Thyroid gland (tissue), 4 donors: ENCODE measurements at regions not wholly inside any gene's neighbourhood (a gene's known extent, or its start where the extent isn't known, plus 50 kb on each side); places are given as distances from the start of the nearest gene placed in this dataset.

Source experiments
- DNase-seq, 2 donors: peaks; one replicate each; pipeline ENCODE4 v3.0.0-alpha.2; 2019
- H3K27ac ChIP-seq, 3 donors: fragments of 200-600 bp; sonication (generic); 1 replicate in 2 of 3; 2 replicates in 1 of 3; pipeline ENCODE4 v1.5.1; 2016 to 2019; ENCODE audit warnings: mild to moderate bottlenecking in 1 of 3, moderate library complexity in 1 of 3
- H3K27me3 ChIP-seq: fragments of 200-600 bp; sonication (generic); one replicate; pipeline ENCODE4 v1.5.1; 2019
- H3K36me3 ChIP-seq, 2 donors: fragments of 200-600 bp; sonication (generic); one replicate each; pipeline ENCODE4 v1.5.1; 2016 to 2019
- H3K4me1 ChIP-seq, 2 donors: fragments of 200-600 bp; sonication (generic); one replicate each; pipeline ENCODE4 v1.5.1; 2017 to 2019
- H3K4me3 ChIP-seq, 3 donors: fragments of 200-600 bp; sonication (generic); replicated peaks in 1 of 3; 1 replicate in 2 of 3; 2 replicates in 1 of 3; pipeline ENCODE4 v1.5.1; 2016; ENCODE audit warnings: mild to moderate bottlenecking in 1 of 3
- H3K9me3 ChIP-seq: fragments of 200-600 bp; sonication (generic); one replicate; pipeline ENCODE4 v1.5.1; 2017
- POLR2A ChIP-seq, 2 donors: fragments of 450-650 bp; IDR thresholded peaks; one replicate each; pipeline ENCODE4 v1.6.1; 2017; ENCODE audit warnings: antibody characterized with exemption in 2 of 2, mild to moderate bottlenecking in 2 of 2, moderate library complexity in 1 of 2
- WGBS, 2 donors: methylation state at CpG; one replicate each; pipeline ENCODE4 v1.1.5; 2017; 5-methylcytosine and 5-hydroxymethylcytosine counted together
- intact Hi-C: fragments of 100-400 bp; cut with DNase I; formaldehyde crosslinking; loops from one replicate; pipeline ENCODE4 v1.15.1; 2023
- TF ChIP-seq, protein P1 (sequence below), 6 experiments: fragments of 200-600 bp in 3 of 6; fragments of 450-650 bp in 3 of 6; sonication (generic) in 3 of 6; IDR thresholded peaks; one replicate each; pipeline ENCODE4 v1.5.1; 2016 to 2019; ENCODE audit warnings: antibody characterized with exemption in 6 of 6, mild to moderate bottlenecking in 2 of 6, inconsistent platforms in 1 of 6, moderate library complexity in 1 of 6

DNA sequence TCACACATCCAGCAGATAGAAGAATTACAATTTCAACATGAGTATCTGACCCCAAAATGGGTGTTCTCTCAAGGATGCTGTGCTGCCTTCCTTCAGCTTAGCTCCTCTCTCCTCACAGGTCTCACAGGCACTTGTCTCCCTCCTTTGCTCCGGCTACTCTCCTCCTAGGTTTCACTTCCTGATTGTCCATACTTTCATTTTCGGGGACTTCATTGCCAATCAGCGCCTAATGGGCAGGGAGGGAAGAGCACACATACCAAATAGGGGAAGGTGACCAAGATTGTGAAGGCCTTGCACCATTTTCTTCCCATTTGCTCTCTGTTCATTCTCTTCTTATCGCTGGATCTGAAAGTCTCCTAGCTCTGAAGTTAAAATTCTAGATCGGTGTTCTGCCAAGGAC, 125.4 kb upstream of the EOLA2 start:
- Histone ChIP-seq H3K36me3 (no peaks in the 10 kb centered on the region), H3K9me3 (no peaks in the 10 kb centered on the region), H3K27ac (no peak overlapping the region), H3K4me1 (no peaks in the 10 kb centered on the region), H3K4me3 (no peak overlapping the region), H3K27me3 (no peaks in the 10 kb centered on the region)
- no peak for DNase-seq
- 89 to 91% methylated on average over 5 of the region's 5 CpGs for WGBS, 2 donors
- TF ChIP-seq, protein P1, sequence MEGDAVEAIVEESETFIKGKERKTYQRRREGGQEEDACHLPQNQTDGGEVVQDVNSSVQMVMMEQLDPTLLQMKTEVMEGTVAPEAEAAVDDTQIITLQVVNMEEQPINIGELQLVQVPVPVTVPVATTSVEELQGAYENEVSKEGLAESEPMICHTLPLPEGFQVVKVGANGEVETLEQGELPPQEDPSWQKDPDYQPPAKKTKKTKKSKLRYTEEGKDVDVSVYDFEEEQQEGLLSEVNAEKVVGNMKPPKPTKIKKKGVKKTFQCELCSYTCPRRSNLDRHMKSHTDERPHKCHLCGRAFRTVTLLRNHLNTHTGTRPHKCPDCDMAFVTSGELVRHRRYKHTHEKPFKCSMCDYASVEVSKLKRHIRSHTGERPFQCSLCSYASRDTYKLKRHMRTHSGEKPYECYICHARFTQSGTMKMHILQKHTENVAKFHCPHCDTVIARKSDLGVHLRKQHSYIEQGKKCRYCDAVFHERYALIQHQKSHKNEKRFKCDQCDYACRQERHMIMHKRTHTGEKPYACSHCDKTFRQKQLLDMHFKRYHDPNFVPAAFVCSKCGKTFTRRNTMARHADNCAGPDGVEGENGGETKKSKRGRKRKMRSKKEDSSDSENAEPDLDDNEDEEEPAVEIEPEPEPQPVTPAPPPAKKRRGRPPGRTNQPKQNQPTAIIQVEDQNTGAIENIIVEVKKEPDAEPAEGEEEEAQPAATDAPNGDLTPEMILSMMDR (IDR thresholded peaks at IDR 0.05), result no peak
- no peak for TF ChIP-seq POLR2A (IDR thresholded peaks at IDR 0.05)
- intact Hi-C loops, result no loop called here

GRCh38 chrX:150074175-150074574, 135.9 kb upstream of the EOLA2 start:
- Histone ChIP-seq H3K4me1 (no peaks in the 10 kb centered on the region), H3K36me3 (no peaks in the 10 kb centered on the region), H3K9me3 (no peaks in the 10 kb centered on the region), H3K27me3 (no peaks in the 10 kb centered on the region), H3K27ac (no peak overlapping the region), H3K4me3 (no peak overlapping the region)
- WGBS, 2 donors, result 88 to 93% methylated on average over 1 of the region's 1 CpG
- intact Hi-C loops, result no loop called here
- no peak for DNase-seq
- no peak for TF ChIP-seq POLR2A (IDR thresholded peaks at IDR 0.05)
- TF ChIP-seq, protein P1 (IDR thresholded peaks at IDR 0.05), result no peak

GRCh38 chrX:150080497-150080896, 142.2 kb upstream of the EOLA2 start:
- intact Hi-C loops, result no loop called here
- Histone ChIP-seq H3K27me3 (no peaks in the 10 kb centered on the region), H3K4me1 (no peaks in the 10 kb centered on the region), H3K9me3 (no peaks in the 10 kb centered on the region), H3K27ac (no peak overlapping the region), H3K36me3 (no peaks in the 10 kb centered on the region), H3K4me3 (no peak overlapping the region)
- DNase-seq, result no peak
- WGBS, 2 donors, result 61% methylated on average over 2 of the region's 2 CpGs; no CpG with 5 or more reads in 1 of the 2 donors
- TF ChIP-seq, protein P1 (IDR thresholded peaks at IDR 0.05), result no peak
- no peak for TF ChIP-seq POLR2A (IDR thresholded peaks at IDR 0.05)

DNA sequence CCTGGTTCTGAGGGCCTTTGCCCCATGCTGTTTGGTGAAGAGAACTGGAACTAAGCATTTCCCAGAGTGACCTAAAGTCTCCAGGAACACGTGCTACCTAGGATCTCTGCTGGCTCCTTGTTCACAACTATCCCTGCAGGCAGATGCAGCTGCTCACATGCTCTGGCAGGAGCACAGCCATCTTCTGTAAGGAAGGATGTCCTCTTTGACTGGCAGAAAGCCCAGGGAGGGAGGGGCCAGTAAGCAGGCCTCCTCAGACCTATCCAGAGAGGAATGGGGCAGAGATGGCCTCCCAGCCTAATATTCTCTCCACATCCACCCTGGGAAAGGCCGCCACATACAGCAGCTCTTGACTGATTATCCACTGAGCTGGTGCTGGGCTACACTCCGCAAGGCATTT, 142.8 kb upstream of the EOLA2 start:
- intact Hi-C loops, result no loop called here
- Histone ChIP-seq H3K4me1 (no peaks in the 10 kb centered on the region), H3K9me3 (no peaks in the 10 kb centered on the region), H3K27ac (no peak overlapping the region), H3K27me3 (no peaks in the 10 kb centered on the region), H3K36me3 (no peaks in the 10 kb centered on the region), H3K4me3 (no peak overlapping the region)
- no peak for TF ChIP-seq POLR2A (IDR thresholded peaks at IDR 0.05)
- TF ChIP-seq, protein P1 (IDR thresholded peaks at IDR 0.05), result no peak
- WGBS, 2 donors, result 71 to 100% methylated on average over 1 to 2 of the region's 3 CpGs
- no peak for DNase-seq

DNA sequence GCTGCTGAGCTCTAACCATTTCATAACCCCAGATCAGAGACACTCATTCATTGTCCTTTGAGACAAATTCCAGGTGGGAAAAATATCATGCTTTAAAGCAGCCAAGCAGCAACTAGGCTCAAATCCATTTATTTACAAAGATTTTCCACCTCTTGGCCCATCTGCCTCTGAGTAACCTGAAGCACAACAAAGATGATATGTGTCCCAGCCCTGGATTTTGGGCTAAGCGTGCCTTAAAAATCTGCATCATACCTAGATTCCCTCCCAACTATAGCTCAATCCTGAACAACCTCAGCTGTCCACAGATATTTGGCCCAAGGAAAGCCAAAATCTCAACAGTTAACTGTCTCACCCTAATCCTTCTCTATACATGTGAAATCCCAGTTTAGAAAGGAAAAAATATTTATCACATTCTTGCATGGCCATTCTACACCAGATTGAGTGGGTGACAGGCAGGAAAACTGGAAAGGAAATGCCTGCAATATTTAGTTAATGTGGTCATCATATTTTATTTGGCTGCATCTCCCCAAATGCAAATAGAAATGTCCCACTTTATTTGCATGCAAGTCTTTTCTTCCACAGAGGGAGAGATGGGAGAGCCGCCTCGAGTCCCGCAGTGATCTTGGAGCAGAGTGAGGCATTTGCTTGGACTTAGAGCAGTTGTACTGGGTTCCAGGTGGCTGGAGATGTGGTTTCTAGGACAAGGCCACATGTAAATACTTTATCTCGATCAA, 146.4 kb upstream of the EOLA2 start:
- Histone ChIP-seq H3K27ac (no peak overlapping the region), H3K27me3 (no peaks in the 10 kb centered on the region), H3K36me3 (no peaks in the 10 kb centered on the region), H3K4me1 (no peaks in the 10 kb centered on the region), H3K4me3 (no peak overlapping the region), H3K9me3 (no peaks in the 10 kb centered on the region)
- WGBS, 2 donors, result 67 to 74% methylated on average over 5 of the region's 5 CpGs
- no peak for DNase-seq
- intact Hi-C loops, result no loop called here
- TF ChIP-seq POLR2A (IDR thresholded peaks at IDR 0.05), result no peak
- TF ChIP-seq, protein P1 (IDR thresholded peaks at IDR 0.05), result no peak
